Mesenchymal stem cell (in vitro differentiated cells and primary cell): ENCODE measurements at regions not wholly inside any gene's neighbourhood (a gene's known extent, or its start where the extent isn't known, plus 50 kb on each side); places are given as distances from the start of the nearest gene placed in this dataset.

Source experiments
- DNase-seq: peaks from one replicate; pipeline ENCODE4 v3.0.0-alpha.2; 2013
- H2AFZ ChIP-seq: one replicate; pipeline ENCODE4 v1.6.1; 2013; ENCODE audit warnings: low read depth, mild to moderate bottlenecking, control low read depth, inconsistent platforms, low read length, moderate library complexity
- H2AK5ac ChIP-seq: 2 replicates; pipeline ENCODE4 v1.6.1; 2013; ENCODE audit warnings: low read length, moderate library complexity, mild to moderate bottlenecking, inconsistent platforms; ENCODE audit not compliant: severe bottlenecking
- H2BK120ac ChIP-seq: one replicate; pipeline ENCODE4 v1.6.1; 2013; ENCODE audit warnings: low read depth, mild to moderate bottlenecking, inconsistent platforms, low read length, moderate library complexity
- H2BK12ac ChIP-seq, 2 experiments: one replicate each; pipeline ENCODE4 v1.6.1; 2013; ENCODE audit warnings: inconsistent platforms in 2 of 2, low read length in 2 of 2, mild to moderate bottlenecking in 2 of 2, moderate library complexity in 2 of 2, control low read depth in 1 of 2
- H2BK15ac ChIP-seq: one replicate; pipeline ENCODE4 v1.6.1; 2013; ENCODE audit warnings: mild to moderate bottlenecking, low read depth, inconsistent platforms; ENCODE audit not compliant: poor library complexity, severe bottlenecking
- H2BK5ac ChIP-seq: 2 replicates; pipeline ENCODE4 v1.6.1; 2013; ENCODE audit warnings: low read depth, mild to moderate bottlenecking, low read length, control low read depth, inconsistent platforms; ENCODE audit not compliant: poor library complexity, severe bottlenecking
- H3K14ac ChIP-seq, 2 experiments: one replicate each; pipeline ENCODE4 v1.6.1; 2013; ENCODE audit warnings: inconsistent platforms in 2 of 2, low read length in 2 of 2, control low read depth in 1 of 2, mild to moderate bottlenecking in 1 of 2, moderate library complexity in 1 of 2
- H3K18ac ChIP-seq, 2 experiments: one replicate each; pipeline ENCODE4 v1.6.1; 2013; ENCODE audit warnings: inconsistent platforms in 2 of 2, low read length in 2 of 2, control low read depth in 1 of 2, low read depth in 1 of 2, mild to moderate bottlenecking in 1 of 2
- H3K23ac ChIP-seq, 2 experiments: one replicate each; pipeline ENCODE4 v1.6.1; 2013; ENCODE audit warnings: inconsistent platforms in 2 of 2, low read length in 2 of 2, mild to moderate bottlenecking in 2 of 2, moderate library complexity in 2 of 2, control low read depth in 1 of 2
- H3K27ac ChIP-seq: 2 replicates; pipeline ENCODE4 v1.5.1; 2013; ENCODE audit warnings: mild to moderate bottlenecking, moderate library complexity, low read length, control low read depth, inconsistent platforms; ENCODE audit not compliant: poor library complexity, severe bottlenecking
- H3K27me3 ChIP-seq, 2 experiments: 2 replicates each; pipeline versions ENCODE4 v1.6.1 to v1.7.0; 2013; ENCODE audit warnings: low read length in 2 of 2, mild to moderate bottlenecking in 2 of 2, moderate library complexity in 2 of 2, control low read depth in 1 of 2, inconsistent platforms in 1 of 2; ENCODE audit not compliant: control insufficient read depth in 1 of 2, insufficient read depth in 1 of 2
- H3K36me3 ChIP-seq, 2 experiments: 2 replicates each; pipeline versions ENCODE4 v1.6.1 to v1.7.0; 2013; ENCODE audit warnings: low read length in 2 of 2, control low read depth in 1 of 2, inconsistent platforms in 1 of 2, low read depth in 1 of 2, mild to moderate bottlenecking in 1 of 2; ENCODE audit not compliant: insufficient read depth in 2 of 2, control insufficient read depth in 1 of 2
- H3K4ac ChIP-seq, 2 experiments: one replicate each; pipeline ENCODE4 v1.6.1; 2013; ENCODE audit warnings: inconsistent platforms in 2 of 2, low read length in 2 of 2, mild to moderate bottlenecking in 2 of 2, moderate library complexity in 2 of 2, control low read depth in 1 of 2, low read depth in 1 of 2
- H3K4me1 ChIP-seq: 2 replicates; pipeline ENCODE4 v1.6.1; 2013; ENCODE audit warnings: low read depth, low read length, control low read depth; ENCODE audit not compliant: control insufficient read depth, insufficient read depth
- H3K4me2 ChIP-seq: 2 replicates; pipeline ENCODE4 v1.6.1; 2013; ENCODE audit warnings: low read length, mild to moderate bottlenecking, inconsistent platforms; ENCODE audit not compliant: poor library complexity, severe bottlenecking
- H3K4me3 ChIP-seq, 2 experiments: 2 replicates each; pipeline versions ENCODE4 v1.5.1 to v1.7.0; 2013; ENCODE audit warnings: low read length in 2 of 2, mild to moderate bottlenecking in 2 of 2, control low read depth in 1 of 2, low read depth in 1 of 2; ENCODE audit not compliant: insufficient read depth in 1 of 2
- H3K79me1 ChIP-seq: replicated peaks from 2 replicates; pipeline ENCODE4 v1.6.1; 2013; ENCODE audit warnings: mild to moderate bottlenecking, control low read depth, low read length, inconsistent platforms; ENCODE audit not compliant: poor library complexity, severe bottlenecking
- H3K9ac ChIP-seq: 2 replicates; pipeline ENCODE4 v1.7.0; 2013; ENCODE audit warnings: mild to moderate bottlenecking, low read length, moderate library complexity
- H3K9me3 ChIP-seq: 2 replicates; pipeline ENCODE4 v1.7.0; 2013; ENCODE audit warnings: mild to moderate bottlenecking, low read length; ENCODE audit not compliant: control insufficient read depth
- H4K8ac ChIP-seq: one replicate; pipeline ENCODE4 v1.6.1; 2013; ENCODE audit warnings: inconsistent platforms, mild to moderate bottlenecking, low read length, moderate library complexity
- H4K91ac ChIP-seq: one replicate; pipeline ENCODE4 v1.6.1; 2013; ENCODE audit warnings: mild to moderate bottlenecking, low read length, inconsistent platforms
- WGBS: methylation state at CpG from one replicate; pipeline ENCODE4 v1.1.7; 2013; ENCODE audit warnings: mixed read lengths; 5-methylcytosine and 5-hydroxymethylcytosine counted together

DNA sequence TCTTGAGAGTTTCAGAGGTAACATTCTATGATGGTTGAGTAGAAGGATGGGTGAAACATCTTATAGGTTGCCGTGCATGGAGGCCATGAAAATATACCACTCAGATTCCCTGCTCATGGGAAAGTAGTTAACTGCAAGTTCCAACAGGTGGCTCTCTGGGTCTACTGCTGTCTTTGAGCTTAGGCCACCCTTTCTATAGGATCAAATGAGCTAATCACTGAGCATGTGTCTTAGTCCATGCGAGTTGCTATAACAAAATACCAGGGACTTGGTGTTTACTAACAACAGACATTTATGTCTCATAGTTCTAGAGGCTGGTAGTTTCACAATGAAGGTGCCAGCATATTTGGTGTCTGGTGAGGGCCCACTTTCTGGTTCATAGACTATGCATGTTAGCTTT is 144.8 kb upstream of the UNC5C start:
- no peaks in the 10 kb centered on the region for H3K36me3 ChIP-seq
- no peak overlapping the region for H3K18ac ChIP-seq
- H3K23ac ChIP-seq: no peak overlapping the region
- H3K9me3 ChIP-seq: no peaks in the 10 kb centered on the region
- H3K27me3 ChIP-seq: no peaks in the 10 kb centered on the region
- DNase-seq: peak; percentile 40
- H2AK5ac ChIP-seq: no peak overlapping the region
- H3K27ac ChIP-seq: no peak overlapping the region
- no peak overlapping the region for H2BK15ac ChIP-seq
- no peak overlapping the region for H2AFZ ChIP-seq
- no peak overlapping the region for H2BK12ac ChIP-seq
- 44% methylated on average over 2 of the region's 2 CpGs for WGBS
- no peaks in the 10 kb centered on the region for H3K4me1 ChIP-seq
- no peak overlapping the region for H3K4me3 ChIP-seq
- H4K8ac ChIP-seq: no peak overlapping the region
- no peak overlapping the region for H3K4me2 ChIP-seq
- H4K91ac ChIP-seq: no peak overlapping the region
- H3K79me1 ChIP-seq: no peaks in the 10 kb centered on the region
- no peak overlapping the region for H3K4ac ChIP-seq
- H3K9ac ChIP-seq: no peak overlapping the region
- no peak overlapping the region for H2BK5ac ChIP-seq
- no peak overlapping the region for H2BK120ac ChIP-seq
- no peak overlapping the region for H3K14ac ChIP-seq

- Histone ChIP-seq H3K18ac (no peak overlapping the region), H2BK5ac (no peak overlapping the region), H2BK12ac (no peak overlapping the region), H2BK15ac (no peak overlapping the region), H3K9me3 (peaks cover 3% of the 10 kb centered on the region), H3K4me1 (no peaks in the 10 kb centered on the region), H2BK120ac (no peak overlapping the region), H2AK5ac (no peak overlapping the region), H3K9ac (no peak overlapping the region), H3K79me1 (no peaks in the 10 kb centered on the region), H2AFZ (no peak overlapping the region), H4K8ac (no peak overlapping the region), H3K14ac (no peak overlapping the region), H4K91ac (no peak overlapping the region), H3K27me3 (no peaks in the 10 kb centered on the region), H3K23ac (no peak overlapping the region), H3K4me2 (no peak overlapping the region), H3K4ac (no peak overlapping the region), H3K27ac (no peak overlapping the region), H3K4me3 (no peak overlapping the region), H3K36me3 (no peaks in the 10 kb centered on the region)
- WGBS: 86% methylated on average over 1 of the region's 1 CpG
- no peak for DNase-seq
Measured at GRCh38 chr4:95676190-95676589, 127.4 kb upstream of the UNC5C start.

DNA sequence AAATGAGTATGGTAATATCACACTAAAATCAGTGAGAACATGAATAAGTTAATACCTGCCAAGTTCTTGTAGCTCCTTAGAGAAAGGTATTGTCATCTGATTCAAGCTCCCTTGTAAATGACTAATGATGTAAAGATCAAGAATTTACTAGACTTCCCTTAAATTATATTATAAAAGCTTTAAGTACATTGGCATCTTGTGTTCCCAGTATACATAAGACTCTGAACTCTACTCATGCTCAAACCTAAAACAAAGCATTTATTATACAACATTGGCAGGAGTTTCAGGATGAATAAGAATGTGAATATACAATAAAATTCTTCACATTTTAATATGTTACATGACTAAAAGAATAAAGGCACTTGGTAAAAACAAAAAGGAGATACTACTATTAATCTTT is 126.8 kb upstream of the UNC5C start:
- H3K4me1 ChIP-seq: no peaks in the 10 kb centered on the region
- no peaks in the 10 kb centered on the region for H3K79me1 ChIP-seq
- H2BK15ac ChIP-seq: no peak overlapping the region
- H3K18ac ChIP-seq: no peak overlapping the region
- H3K9me3 ChIP-seq: peaks cover 3% of the 10 kb centered on the region
- no peak overlapping the region for H3K23ac ChIP-seq
- no peak overlapping the region for H2BK5ac ChIP-seq
- no peaks in the 10 kb centered on the region for H3K27me3 ChIP-seq
- H2AK5ac ChIP-seq: no peak overlapping the region
- no peak overlapping the region for H2BK12ac ChIP-seq
- H3K14ac ChIP-seq: no peak overlapping the region
- no peak overlapping the region for H3K4me2 ChIP-seq
- no peak overlapping the region for H2AFZ ChIP-seq
- no peak overlapping the region for H4K91ac ChIP-seq
- no peak overlapping the region for H3K27ac ChIP-seq
- DNase-seq: no peak
- H4K8ac ChIP-seq: no peak overlapping the region
- no peak overlapping the region for H2BK120ac ChIP-seq
- H3K4ac ChIP-seq: no peak overlapping the region
- no peaks in the 10 kb centered on the region for H3K36me3 ChIP-seq
- H3K9ac ChIP-seq: no peak overlapping the region
- no peak overlapping the region for H3K4me3 ChIP-seq

GRCh38 chr4:95674521-95674981 is 125.8 kb upstream of the UNC5C start:
- H3K27me3 ChIP-seq: no peaks in the 10 kb centered on the region
- no peaks in the 10 kb centered on the region for H3K4me1 ChIP-seq
- no peaks in the 10 kb centered on the region for H3K79me1 ChIP-seq
- no peak overlapping the region for H2BK15ac ChIP-seq
- H2AK5ac ChIP-seq: no peak overlapping the region
- peak; percentile 43 for DNase-seq
- H3K9me3 ChIP-seq: peaks cover 3% of the 10 kb centered on the region
- H2BK12ac ChIP-seq: no peak overlapping the region
- 77% methylated on average over 1 of the region's 2 CpGs for WGBS
- no peaks in the 10 kb centered on the region for H3K36me3 ChIP-seq
- H3K9ac ChIP-seq: no peak overlapping the region
- H3K4me2 ChIP-seq: no peak overlapping the region
- H3K14ac ChIP-seq: no peak overlapping the region
- no peak overlapping the region for H3K18ac ChIP-seq
- H4K8ac ChIP-seq: peak overlapping the region; percentile 64
- H4K91ac ChIP-seq: no peak overlapping the region
- no peak overlapping the region for H3K23ac ChIP-seq
- no peak overlapping the region for H3K27ac ChIP-seq
- no peak overlapping the region for H3K4me3 ChIP-seq
- no peak overlapping the region for H3K4ac ChIP-seq
- no peak overlapping the region for H2AFZ ChIP-seq
- no peak overlapping the region for H2BK5ac ChIP-seq
- no peak overlapping the region for H2BK120ac ChIP-seq
